Left renal pelvis (tissue), 4 donors: ENCODE measurements at regions not wholly inside any gene's neighbourhood (a gene's known extent, or its start where the extent isn't known, plus 50 kb on each side); places are given as distances from the start of the nearest gene placed in this dataset.

ENCODE experiments used
- DNase-seq, 4 donors: peaks; one replicate each; pipeline ENCODE4 v3.0.0-alpha.2; 2013; ENCODE audit warnings: low read depth in 4 of 4, low spot score in 3 of 4

DNA sequence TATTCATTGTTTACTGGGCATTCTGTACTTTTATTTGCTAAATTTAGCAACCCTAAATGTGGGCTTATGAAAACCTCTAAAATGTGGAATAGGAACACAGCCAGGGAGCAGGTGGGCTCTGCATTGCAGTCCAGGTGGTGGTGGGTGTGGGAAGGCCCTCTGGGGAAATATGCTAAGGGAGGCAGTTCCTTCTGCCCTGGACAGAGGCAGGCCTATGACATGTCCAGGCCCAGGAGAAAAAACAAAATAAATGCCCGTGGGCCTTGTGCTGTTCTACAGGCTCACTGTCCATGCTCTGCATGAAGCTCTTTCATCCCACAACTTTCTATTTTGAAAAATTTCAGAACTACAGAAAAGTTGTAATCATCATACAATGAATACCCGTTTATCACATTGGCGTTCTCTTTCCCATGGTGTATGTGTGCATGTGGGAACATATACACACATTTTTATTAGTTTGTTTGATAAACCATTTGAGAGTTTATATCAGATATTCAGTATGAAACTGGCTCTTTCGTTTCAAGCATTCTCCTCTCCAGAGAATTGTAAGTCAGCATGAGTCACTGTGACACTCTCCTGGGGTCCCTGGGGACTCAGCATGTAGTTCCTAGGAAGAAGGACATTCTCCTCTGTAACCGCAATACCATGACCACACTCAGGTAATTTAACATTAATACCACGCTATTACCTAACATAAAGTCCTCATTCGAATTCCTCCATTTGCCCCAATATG is 505.3 kb downstream of the COG6 start:
- no peak for DNase-seq

DNA sequence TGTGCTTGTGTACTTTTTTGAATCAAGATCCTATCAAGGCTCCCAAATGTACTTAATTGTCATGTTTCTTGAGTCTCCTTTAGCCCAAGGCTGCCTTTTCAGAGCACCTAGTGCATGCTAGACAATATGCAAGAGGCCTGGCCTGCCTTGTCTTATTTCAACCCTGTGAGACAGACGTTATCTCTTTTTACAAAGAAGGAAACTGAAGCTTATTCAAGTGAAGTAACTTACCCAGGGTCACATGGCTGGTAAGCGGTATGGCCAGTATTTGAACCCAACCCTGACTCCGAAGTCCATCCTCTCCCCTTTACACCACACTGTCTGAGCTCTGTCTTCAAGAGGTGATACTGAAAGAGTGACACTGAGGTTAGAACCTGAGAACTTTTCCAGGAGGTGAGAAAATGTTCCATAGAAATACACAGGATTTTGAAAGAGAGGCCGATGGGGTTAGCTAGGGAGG is 505.1 kb downstream of the FOXO1 start:
- no peak for DNase-seq

DNA sequence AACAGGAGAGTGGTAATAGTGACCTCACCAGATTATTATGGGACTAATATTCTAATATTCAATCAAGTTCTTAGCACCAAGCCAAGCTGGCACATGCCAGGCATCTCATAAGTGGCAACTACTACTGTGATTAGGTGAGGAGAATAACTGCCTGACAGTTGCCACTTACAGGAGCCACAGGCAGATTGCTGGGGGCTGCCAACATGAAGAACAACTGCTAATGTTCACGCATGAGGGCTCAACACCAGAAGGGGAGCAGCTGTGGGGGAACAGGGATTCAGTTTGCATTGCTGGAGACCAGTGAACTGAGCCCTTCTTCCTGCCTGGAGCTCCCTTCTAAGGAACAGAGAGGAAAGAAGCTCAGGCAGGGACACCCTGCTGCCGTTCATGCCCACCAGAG is 504.5 kb downstream of the FOXO1 start:
- peak in 1 of 4 donors; percentile 63 for DNase-seq

DNA sequence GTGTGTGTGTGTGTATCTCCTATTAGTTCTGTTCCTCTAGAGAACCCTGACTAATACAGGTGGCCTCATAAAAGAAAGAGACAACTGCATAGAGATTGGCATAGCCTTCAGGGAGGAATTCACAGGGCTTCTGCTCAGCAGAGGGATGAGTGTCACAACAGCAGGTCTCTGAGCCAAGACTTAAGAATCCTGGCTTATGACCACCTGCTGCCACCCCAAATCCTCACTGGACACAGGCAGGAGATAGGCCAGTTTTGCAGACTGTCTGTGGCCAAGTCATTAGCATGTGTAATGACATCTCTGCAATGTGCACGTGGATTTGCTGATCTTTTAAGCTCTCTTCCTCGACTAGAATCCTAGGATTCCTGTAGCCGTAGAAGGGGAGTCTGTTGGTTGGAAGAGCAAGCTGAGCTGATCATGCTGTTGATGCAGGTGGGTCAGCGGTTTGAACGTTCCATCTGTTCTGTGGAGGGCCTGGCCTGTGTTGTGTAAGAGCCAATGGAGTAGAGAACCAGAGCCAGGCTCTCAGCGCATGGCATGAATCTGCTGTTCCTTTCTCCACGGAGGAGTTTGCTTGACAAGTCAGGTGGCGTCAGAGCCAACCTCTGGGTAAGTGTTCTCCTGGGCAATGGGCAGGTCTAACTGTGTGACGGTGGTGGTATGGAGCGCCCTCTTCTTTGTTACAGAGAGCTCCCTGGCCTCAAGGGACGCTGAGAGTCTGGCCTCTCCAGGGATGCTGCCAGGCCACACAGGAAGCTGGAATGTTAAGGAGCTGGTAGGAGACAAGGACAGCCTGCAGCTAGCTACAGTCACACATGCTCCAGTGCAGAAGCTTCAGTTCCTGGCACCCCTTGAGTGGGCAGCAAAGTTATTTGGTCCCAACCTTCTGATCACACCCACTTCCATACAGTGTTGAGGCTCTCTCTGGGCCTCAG is 503.1 kb downstream of the FOXO1 start:
- no peak for DNase-seq

DNA sequence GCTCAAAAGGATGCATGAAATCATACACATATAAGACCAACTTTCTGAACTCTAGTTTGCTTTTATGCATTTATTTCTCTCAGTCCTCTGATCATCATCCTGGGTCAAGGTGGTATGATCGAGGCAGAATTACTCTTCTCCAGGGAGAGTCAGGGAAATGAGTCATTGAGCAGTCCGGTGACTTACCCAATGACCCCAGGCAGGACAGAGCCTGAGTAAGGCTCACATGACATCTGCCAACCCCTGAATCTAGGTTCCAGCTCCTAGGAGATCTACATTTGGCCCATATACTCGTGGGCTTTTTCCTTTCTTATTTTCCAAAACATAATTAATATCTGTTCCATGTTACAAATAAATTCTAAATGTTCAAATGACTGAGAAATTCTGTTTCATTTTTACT is 502.3 kb downstream of the FOXO1 start:
- DNase-seq: no peak

DNA sequence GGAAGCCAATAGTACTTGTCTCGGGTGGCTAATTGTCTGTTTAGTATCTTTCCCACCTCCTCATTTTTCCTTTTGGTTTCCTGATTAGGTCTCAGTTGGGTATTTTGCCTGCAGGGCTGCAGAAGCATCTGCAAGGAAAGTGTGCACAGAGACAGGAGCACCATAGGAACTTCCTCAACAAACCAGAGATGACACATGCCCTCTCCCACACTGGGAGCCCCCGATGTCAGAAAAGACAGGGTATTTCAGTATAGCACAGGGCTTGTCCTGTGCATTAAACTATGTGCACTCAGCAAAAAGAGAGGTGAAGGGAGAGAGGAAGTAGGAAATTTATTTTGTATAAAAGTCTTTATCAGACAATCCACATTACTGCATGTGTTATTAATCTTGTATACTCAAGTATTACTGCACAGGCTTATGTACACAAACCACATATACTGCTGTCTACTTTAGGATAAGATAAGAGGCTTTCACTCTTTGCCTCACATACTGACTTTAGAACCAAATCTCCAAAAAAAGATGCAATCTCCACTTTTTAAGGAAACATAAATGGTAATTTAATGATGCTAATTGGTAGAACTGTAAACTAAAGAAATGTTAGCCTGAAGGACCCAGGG is 501.0 kb downstream of the FOXO1 start:
- no peak for DNase-seq

DNA sequence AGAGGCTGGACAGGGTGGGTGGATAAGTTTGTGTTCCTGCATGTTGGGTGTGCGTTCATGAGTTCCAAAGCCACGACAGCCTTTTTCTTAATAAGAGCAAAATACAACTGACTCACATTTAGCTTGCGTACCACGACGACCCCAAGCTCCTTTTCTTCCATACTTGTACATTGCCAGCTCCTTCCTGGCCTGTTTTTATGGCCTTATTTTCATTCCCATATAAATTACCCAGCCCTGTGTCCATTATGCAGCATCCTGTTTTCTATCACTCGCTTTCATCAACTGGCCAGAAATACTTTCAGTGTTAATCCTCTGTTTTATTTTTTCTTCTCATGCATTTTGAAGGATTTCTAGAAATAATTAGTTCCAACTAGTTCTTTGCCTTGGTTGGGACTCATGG is 499.1 kb downstream of the FOXO1 start:
- DNase-seq: no peak

DNA sequence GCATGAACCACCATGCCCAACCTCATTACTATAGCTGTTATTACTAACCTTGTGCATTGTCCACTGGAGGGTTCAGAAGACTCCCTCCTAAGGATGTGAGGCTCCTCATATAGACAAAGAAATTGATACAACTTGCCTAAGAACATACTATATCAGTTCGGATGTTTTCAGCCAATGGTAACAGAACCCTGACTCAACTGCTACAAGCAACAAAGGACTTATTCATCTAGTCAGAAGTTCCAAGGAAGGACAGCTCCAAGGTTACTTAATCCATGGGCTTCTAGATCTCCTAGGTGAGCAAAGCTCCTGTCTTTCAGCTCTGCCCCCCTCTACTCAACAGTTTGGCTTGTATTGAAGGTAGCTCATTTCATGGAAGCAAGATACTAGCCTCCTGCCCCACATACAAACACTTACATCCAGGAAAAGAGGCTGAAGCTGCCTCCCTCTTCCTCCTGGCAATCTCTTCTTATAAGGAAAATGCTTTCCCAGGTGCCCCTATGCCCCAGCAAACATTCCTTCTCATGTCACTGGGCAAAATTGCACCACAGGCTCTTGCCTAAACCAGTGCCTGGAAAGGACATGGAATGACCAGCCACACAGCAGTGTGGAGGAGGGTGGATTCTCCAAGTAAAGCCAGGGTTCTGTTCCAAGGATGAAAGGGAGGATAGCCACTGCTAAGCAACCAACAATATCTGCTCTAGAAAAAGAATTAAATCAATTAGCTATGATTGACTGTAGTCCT is 497.8 kb downstream of the FOXO1 start:
- no peak for DNase-seq

DNA sequence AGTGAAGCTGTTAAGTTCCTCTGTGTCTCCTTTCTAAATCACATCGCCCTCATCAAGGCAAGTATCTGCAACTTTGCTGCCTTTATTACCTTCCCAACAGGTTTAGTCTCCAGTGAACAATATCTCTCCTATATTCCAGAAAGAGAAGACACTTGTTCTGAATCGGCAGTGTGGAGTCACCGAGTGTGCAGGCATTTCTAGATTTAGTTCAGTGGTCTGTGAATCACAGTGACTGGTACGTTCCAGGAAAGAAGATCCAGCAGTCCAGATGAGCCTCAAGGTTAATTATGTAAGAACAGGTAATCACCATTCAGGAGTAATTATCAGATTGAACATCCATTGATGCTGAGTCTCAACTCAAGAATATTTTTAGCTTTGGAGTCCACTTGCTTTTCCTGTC is 497.0 kb downstream of the FOXO1 start:
- no peak for DNase-seq

DNA sequence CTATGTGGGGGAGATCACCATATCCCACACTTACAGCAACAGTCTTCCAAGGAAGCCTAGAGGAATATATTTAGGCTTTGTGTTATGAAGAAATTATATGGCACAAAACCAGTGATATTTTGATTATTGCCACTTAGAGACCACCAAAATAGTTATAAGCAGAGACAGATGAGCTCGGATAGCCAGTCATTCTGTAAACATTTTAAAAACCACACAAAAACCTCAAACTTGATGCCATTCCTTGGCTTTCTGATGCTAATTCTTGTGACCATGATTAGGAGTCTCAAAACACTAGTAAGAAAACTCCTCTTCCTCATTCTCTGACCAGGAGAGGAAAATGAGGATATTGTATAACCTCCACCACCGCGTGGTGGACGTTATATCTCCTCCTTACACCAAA is 496.4 kb downstream of the FOXO1 start:
- DNase-seq: no peak

DNA sequence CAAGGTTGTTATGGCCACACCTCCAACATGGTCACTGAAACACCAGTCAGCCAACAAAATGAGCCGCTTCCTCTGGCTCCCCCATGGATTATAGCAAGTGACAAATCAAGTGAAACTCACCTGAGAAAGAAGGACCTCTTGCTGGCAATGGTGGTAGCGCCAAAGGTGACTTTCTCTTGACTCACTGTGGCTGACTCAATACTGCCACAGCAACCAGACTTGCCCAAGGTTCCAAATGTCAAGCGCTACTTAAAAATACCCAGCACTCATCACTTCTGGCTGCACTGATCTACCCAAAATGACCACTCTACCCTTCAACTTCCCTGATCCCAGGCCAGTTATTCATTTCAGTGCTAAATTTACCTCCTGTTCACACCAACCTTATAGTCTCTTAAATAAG is 495.5 kb downstream of the FOXO1 start:
- no peak for DNase-seq

DNA sequence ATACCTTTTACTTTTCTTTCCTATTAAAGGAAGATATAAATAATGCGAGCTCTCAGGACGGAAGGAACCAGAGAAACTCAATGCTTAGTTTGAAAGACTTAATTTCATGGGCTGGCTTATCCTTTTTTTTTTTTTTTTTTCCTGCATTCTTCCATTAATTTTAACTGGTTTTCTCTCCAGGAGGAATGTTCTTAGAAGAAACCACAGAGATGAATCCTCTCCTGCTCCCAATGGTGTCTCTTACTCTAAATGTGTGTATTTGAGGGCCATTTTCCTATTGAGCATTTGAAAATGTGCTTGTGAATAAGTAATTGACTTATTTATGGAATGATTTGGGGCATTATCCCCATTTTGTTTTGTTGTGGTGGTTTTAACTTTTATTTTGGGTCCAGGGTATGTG is 494.9 kb downstream of the FOXO1 start:
- DNase-seq: no peak

DNA sequence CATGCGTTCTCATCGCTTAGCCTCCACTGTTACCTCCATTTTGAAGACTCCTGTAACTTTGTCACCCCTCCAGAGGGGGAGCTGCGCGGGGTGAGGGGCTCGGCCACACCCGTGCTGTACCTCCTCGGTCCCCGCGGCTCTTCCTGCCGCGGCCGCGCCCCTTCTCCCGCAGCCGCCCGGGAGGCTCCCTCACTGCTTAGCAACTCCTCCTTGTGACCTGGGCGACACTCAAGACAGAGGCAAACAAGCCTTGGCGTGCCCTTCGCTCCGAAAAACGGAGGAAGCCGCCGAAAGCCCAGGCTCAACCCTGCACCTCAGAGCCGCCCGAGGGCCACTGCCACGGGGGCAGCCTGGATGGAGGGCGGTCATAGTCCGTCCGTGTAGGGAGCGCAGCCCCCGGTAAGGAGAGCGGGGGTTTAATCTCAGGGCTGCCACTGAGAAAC is 494.3 kb downstream of the FOXO1 start:
- DNase-seq: no peak

DNA sequence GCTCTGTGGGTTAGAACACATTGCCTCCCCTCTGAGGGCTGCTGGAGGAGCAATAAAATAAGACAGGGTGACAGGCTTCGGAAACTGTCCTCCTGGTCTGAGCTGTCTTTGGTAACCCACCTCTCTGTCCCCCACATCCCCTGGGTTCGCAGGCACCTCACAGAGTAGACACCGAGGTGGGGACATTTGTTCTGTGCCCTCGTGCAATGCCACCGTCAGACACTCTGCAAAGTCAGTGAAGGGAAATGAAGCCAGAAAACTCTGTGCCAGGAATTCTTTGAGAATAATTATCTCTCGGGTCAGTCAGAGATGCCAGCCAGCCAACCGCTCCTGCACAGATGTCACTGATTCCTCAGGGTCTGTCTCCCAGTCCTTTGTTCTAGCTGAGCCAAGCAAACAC is 493.6 kb downstream of the FOXO1 start:
- DNase-seq: no peak

DNA sequence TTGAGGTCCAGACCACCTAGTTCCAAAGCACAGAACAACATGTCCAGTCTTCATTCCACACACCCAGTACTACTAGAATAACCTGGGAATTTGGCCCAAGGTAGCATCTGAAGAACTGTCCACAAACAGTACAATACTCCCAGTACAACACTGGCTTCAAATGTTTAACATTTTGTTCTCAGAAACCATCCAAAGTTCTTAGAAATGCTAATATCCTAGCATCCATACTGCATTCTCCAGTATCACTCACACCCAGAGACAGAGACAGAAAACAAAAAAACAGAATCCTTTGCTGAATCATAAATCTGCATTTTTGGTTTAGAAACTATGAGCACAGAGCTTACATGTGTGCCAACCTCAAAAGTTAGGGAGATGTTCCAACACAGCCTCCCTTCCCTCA is 490.8 kb downstream of the FOXO1 start:
- DNase-seq: no peak

DNA sequence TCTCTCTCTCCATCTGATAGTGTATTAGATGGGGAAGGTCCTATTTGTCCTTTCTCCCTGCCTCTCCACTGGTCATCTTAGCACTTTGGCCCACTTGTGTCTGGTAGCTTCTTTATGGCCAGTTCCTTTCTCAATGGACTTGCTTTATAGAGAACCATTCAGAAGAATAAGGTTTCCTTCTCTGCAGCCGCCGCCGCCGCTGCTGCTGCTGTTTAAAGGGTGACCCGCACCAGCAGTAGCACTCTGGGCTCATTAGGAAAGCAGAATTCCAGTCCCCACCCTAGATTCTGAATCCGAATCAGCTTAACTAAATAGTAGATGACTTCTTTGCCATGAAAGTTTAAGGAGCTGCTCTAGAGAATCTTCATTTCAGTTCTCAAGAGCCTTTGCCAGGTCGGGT is 490.2 kb downstream of the FOXO1 start:
- no peak for DNase-seq

DNA sequence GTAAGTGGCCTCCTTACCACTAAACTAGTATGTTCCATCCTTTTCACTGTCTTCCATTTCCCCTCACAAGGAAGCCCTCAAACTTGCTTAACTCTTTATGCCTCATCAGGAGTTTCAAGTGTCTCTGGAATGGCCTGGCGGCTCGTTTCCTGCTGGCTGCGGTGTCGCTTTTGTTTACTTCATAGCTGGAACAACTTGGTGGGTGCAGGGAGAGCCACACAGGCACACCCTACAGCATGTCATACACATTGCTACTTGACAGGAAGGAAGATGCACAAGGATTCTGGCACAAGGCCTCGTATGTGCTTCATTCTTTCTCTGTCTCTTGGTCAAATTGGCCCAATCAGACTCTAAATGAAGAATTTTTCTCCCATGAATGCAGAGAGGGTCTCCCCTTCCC is 488.3 kb downstream of the FOXO1 start:
- DNase-seq: no peak

DNA sequence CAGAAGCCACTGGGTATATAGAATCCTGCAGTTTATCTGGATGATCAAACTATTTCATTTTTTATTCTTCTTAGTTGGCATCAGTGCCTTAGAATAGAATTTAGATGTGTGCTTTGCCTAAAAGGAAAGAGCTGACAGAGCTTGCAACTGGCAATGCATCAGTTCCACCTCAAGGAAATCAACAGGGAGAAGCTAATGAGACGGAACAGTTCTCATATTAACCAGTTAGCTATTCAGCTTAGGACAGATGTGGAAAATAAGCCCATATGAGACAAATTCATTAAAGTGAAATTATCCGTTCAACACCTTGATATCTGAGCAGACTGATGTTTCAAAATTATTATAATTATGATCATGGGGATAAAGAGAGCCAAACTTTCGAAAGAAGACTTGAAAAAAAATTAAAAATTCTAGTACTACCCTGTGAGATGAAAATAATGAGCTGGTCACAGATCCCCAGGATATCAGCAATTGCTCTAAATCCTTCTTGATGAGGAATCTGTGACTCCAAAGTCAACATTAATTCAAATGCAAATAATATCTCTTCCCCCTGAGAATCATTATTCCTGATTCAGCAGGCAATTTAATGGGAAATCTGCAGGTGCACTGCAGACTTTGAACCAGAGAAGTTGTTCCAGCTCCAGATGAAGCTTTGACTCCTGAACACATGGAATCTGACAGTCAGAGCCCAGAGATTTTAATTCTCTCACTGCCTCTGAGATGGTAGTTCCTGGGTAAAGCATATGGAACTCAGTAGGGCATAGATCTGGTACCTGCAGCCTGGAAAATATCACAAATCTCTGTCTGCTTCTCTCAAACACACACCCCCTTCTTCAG is 486.8 kb downstream of the FOXO1 start:
- no peak for DNase-seq

DNA sequence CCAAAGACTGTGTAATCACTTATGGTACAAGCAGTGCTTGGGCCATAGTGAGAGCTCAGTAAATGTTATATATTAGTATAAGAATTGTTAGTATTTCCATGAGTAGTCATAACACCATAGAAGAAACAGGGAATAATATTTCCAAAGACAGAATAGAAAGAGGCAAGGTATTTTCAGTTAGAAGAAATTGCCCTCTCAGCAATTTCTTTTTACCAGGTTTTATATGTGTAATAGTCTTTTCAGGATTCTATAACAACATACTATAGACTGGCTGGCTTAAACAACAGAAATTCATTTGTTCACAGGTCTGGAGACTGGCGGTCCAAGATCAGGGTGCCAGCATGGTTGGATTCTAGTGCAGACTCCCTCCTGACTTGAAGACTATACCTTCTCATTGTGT is 485.7 kb downstream of the FOXO1 start:
- DNase-seq: no peak
